MM.1S (cell line): ENCODE measurements at regions not wholly inside any gene's neighbourhood (a gene's known extent, or its start where the extent isn't known, plus 50 kb on each side); places are given as distances from the start of the nearest gene placed in this dataset.
"Not testable (repeated sequence)": the region's sequence is repeated elsewhere in the genome, so short reads cannot be mapped to it uniquely, and the experiment has no call there.

Experiments
- DNase-seq: peaks from one replicate; pipeline ENCODE4 v3.0.0-alpha.2; 2015
- H2AFZ ChIP-seq: fragments of 300-600 bp; sonication (generic); 2 replicates; pipeline ENCODE4 v1.6.0; 2016; ENCODE audit warnings: antibody characterized with exemption, low read length
- H3F3A ChIP-seq: fragments of 300-600 bp; sonication (generic); 2 replicates; pipeline ENCODE4 v1.6.1; 2016; ENCODE audit warnings: mild to moderate bottlenecking, antibody characterized with exemption, low read length, moderate library complexity, mixed read lengths; ENCODE audit not compliant: insufficient read depth
- H3K27ac ChIP-seq: fragments of 300-600 bp; sonication (generic); 2 replicates; pipeline ENCODE4 v1.5.1; 2016; ENCODE audit warnings: mild to moderate bottlenecking, low read length
- H3K27me3 ChIP-seq: fragments of 300-600 bp; sonication (generic); replicated peaks from 2 replicates; pipeline ENCODE4 v1.6.0; 2016; ENCODE audit warnings: low read length; ENCODE audit not compliant: insufficient read depth
- H3K36me3 ChIP-seq: fragments of 300-600 bp; sonication (generic); replicated peaks from 2 replicates; pipeline ENCODE4 v1.6.1; 2016; ENCODE audit warnings: mild to moderate bottlenecking, low read length, mixed read lengths; ENCODE audit not compliant: insufficient read depth
- H3K4me1 ChIP-seq: fragments of 300-600 bp; sonication (generic); 2 replicates; pipeline ENCODE4 v1.6.1; 2016; ENCODE audit warnings: low read length, mixed read lengths
- H3K4me2 ChIP-seq: fragments of 300-600 bp; sonication (generic); 2 replicates; pipeline ENCODE4 v1.6.0; 2016; ENCODE audit warnings: low read depth, low read length
- H3K4me3 ChIP-seq: fragments of 300-600 bp; sonication (generic); 2 replicates; pipeline ENCODE4 v1.5.1; 2016; ENCODE audit warnings: low read length, mixed read lengths
- H3K79me2 ChIP-seq: fragments of 300-600 bp; sonication (generic); 2 replicates; pipeline ENCODE4 v1.6.1; 2016; ENCODE audit warnings: mixed run types, low read length, mixed read lengths
- H3K9ac ChIP-seq: fragments of 300-600 bp; sonication (generic); 2 replicates; pipeline ENCODE4 v1.6.1; 2016; ENCODE audit warnings: low read length, mixed read lengths
- H3K9me2 ChIP-seq: fragments of 300-600 bp; sonication (generic); replicated peaks from 2 replicates; pipeline ENCODE4 v1.6.1; 2016; ENCODE audit warnings: mild to moderate bottlenecking, low read length, mixed read lengths; ENCODE audit not compliant: insufficient read depth
- H3K9me3 ChIP-seq: fragments of 300-600 bp; sonication (generic); replicated peaks from 2 replicates; pipeline ENCODE4 v1.6.1; 2016; ENCODE audit warnings: mild to moderate bottlenecking, low read length, mixed read lengths; ENCODE audit not compliant: insufficient read depth
- H4K20me1 ChIP-seq: fragments of 300-600 bp; sonication (generic); 2 replicates; pipeline ENCODE4 v1.6.1; 2016; ENCODE audit warnings: mild to moderate bottlenecking, low read length, moderate library complexity, mixed read lengths; ENCODE audit not compliant: insufficient read depth
- EZH2 ChIP-seq: fragments of 300-600 bp; sonication (generic); optimal IDR thresholded peaks from 2 replicates; pipeline ENCODE3; 2017; ENCODE audit warnings: low read depth, mild to moderate bottlenecking, antibody characterized with exemption, low read length, mixed read lengths
- EZH2phosphoT487 ChIP-seq: fragments of 300-600 bp; sonication (generic); IDR thresholded peaks from 2 replicates; pipeline ENCODE4 v1.6.1; 2018; ENCODE audit warnings: antibody characterized with exemption, low read length
- TF ChIP-seq, protein P1 (sequence below): fragments of 300-600 bp; sonication (generic); IDR thresholded peaks from 2 replicates; pipeline ENCODE4 v1.5.1; 2016; ENCODE audit warnings: antibody characterized with exemption, low read length, mixed read lengths

DNA sequence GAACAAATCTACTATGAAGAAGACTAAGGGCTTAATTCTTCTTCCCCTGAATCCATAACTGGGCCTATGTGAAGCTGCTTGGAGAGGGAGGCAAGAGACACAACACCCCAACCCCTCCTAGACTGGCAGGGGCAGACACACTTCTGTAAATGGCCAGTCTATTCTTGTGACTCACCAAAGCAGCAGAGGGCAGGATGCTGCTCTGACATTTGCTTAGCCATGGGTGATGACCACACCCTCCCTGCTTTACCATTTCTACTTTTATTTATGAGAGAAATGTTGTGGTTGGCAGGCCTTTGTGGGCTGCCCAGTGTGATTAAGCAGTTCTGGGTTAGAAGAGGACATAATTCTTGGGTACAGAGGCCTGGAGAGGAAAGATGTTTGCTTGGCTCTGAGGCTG is 189.8 kb upstream of the DPYD start:
- Histone ChIP-seq H3K4me2 (no peak overlapping the region), H3K9me2 (no peaks in the 10 kb centered on the region), H2AFZ (no peak overlapping the region), H3K36me3 (no peaks in the 10 kb centered on the region), H3K27ac (no peak overlapping the region), H3K9ac (no peak overlapping the region), H3K9me3 (no peaks in the 10 kb centered on the region), H3K79me2 (no peaks in the 10 kb centered on the region), H3K4me3 (no peak overlapping the region), H3F3A (no peaks in the 10 kb centered on the region), H3K4me1 (no peaks in the 10 kb centered on the region), H4K20me1 (no peaks in the 10 kb centered on the region), H3K27me3 (no peaks in the 10 kb centered on the region)
- DNase-seq, result no peak
- TF ChIP-seq EZH2 (no peak), EZH2phosphoT487 (no peak)
- TF ChIP-seq, protein P1, sequence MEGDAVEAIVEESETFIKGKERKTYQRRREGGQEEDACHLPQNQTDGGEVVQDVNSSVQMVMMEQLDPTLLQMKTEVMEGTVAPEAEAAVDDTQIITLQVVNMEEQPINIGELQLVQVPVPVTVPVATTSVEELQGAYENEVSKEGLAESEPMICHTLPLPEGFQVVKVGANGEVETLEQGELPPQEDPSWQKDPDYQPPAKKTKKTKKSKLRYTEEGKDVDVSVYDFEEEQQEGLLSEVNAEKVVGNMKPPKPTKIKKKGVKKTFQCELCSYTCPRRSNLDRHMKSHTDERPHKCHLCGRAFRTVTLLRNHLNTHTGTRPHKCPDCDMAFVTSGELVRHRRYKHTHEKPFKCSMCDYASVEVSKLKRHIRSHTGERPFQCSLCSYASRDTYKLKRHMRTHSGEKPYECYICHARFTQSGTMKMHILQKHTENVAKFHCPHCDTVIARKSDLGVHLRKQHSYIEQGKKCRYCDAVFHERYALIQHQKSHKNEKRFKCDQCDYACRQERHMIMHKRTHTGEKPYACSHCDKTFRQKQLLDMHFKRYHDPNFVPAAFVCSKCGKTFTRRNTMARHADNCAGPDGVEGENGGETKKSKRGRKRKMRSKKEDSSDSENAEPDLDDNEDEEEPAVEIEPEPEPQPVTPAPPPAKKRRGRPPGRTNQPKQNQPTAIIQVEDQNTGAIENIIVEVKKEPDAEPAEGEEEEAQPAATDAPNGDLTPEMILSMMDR, result no peak

GRCh38 chr1:98108378-98108777 is 187.5 kb upstream of the DPYD start:
- not testable (repeated sequence) for H3K79me2 ChIP-seq, H3K27ac ChIP-seq, H3K9ac ChIP-seq, DNase-seq, H3K4me2 ChIP-seq, H3K36me3 ChIP-seq, H3F3A ChIP-seq, H3K4me1 ChIP-seq, H4K20me1 ChIP-seq, H2AFZ ChIP-seq, H3K9me2 ChIP-seq, H3K4me3 ChIP-seq, H3K9me3 ChIP-seq, H3K27me3 ChIP-seq

DNA sequence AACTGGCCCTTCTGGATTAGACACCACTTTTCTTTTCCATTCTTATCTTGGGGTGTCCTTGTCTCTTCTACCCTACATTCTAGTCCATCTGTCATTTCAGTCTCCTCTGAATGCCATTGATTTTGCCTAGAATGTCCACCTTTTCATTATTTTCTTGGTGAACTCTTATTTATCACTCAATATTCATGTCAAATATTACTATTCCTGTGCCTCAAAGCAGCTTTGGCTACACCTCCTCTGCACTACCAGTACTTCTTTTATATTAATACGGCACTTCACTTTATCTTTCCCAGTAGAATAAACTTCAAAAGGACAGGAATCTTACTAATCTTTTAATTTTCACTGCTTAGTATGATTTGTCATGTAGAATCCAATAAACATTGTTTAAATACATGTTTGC is 186.4 kb upstream of the DPYD start:
- H3F3A ChIP-seq, result no peaks in the 10 kb centered on the region
- H3K36me3 ChIP-seq, result no peaks in the 10 kb centered on the region
- no peak for TF ChIP-seq EZH2phosphoT487
- TF ChIP-seq, protein P1, result no peak
- TF ChIP-seq EZH2, result no peak
- no peaks in the 10 kb centered on the region for H3K79me2 ChIP-seq
- H3K4me2 ChIP-seq, result no peak overlapping the region
- H3K27ac ChIP-seq, result no peak overlapping the region
- DNase-seq, result no peak
- no peaks in the 10 kb centered on the region for H3K27me3 ChIP-seq
- no peak overlapping the region for H2AFZ ChIP-seq
- H3K9ac ChIP-seq, result no peak overlapping the region
- no peak overlapping the region for H3K4me3 ChIP-seq
- no peaks in the 10 kb centered on the region for H3K9me2 ChIP-seq
- H4K20me1 ChIP-seq, result no peaks in the 10 kb centered on the region
- no peaks in the 10 kb centered on the region for H3K4me1 ChIP-seq
- no peaks in the 10 kb centered on the region for H3K9me3 ChIP-seq

DNA sequence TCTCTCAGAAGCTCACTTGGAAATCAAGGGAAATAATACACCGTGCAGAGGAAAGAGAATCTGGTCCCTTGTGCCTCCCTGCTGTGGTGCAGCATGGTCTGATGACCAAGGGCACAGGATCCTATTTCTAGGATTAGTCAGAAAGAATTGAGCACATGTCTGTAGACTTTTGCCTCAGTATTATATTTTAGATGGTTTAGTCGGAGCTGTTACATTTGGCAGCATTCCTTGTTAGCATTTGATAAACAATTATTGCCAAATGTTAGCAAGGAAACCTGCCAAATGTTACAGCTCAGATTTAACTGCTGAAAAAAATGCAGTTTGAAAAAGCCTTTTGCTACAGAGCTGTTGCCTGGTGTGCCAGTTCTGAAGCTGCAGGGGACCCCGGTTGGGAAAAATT is 183.5 kb upstream of the DPYD start:
- Histone ChIP-seq H3K9me2 (no peaks in the 10 kb centered on the region), H3K27me3 (no peaks in the 10 kb centered on the region), H4K20me1 (no peaks in the 10 kb centered on the region), H3K27ac (no peak overlapping the region), H3K79me2 (no peaks in the 10 kb centered on the region), H3F3A (no peaks in the 10 kb centered on the region), H3K9me3 (no peaks in the 10 kb centered on the region), H3K4me2 (no peak overlapping the region), H3K4me3 (no peak overlapping the region), H3K9ac (no peak overlapping the region), H3K36me3 (no peaks in the 10 kb centered on the region), H2AFZ (no peak overlapping the region), H3K4me1 (no peaks in the 10 kb centered on the region)
- TF ChIP-seq EZH2 (no peak), EZH2phosphoT487 (no peak)
- TF ChIP-seq, protein P1, result no peak
- DNase-seq, result no peak
